ENCODE measurements at regions not wholly inside any gene's neighbourhood (a gene's known extent, or its start where the extent isn't known, plus 50 kb on each side); places are given as distances from the start of the nearest gene placed in this dataset.
"Not testable (repeated sequence)": the region's sequence is repeated elsewhere in the genome, so short reads cannot be mapped to it uniquely, and the experiment has no call there.

DNA sequence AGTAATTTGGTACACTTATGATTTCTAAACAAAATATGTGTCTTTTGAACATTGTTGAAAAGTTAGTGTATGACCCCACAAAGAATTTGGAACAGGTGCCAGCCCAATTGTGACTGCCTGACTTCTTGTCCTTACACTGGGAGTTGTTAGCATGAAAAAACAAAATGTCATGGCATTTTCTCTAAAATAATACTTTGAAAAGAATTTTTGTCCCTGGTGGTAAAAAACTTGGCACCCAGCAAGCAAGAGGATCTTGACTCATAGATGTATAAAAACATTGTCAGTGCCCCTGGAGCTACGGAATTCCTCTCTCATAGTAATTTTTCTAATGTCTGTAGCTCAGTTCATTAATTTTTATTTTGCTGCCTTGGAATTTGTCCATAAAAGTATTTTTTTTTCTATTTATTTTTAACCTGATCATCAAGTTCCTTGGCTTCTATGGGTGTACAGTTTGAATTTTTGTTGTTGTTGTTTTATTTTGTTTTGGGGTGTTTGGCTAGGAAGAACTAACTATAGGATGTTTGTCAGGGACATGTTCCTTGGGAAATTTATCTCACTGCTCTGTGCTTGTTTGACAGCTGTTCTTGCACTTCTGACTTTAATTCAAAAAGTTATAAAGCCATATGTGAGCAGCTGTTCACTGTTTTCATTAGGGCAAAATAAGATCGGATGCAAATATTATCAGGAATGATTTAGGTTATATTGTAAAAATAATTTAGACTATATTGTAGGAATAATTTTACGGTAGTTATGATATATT lies 95.4 kb upstream of the NUDT6 start:
- no peak for DNase-seq (ENCODE audit: extremely low spot score)
- TF ChIP-seq FOXA1 (IDR thresholded peaks at IDR 0.05) (no peak), NFRKB (IDR thresholded peaks at IDR 0.05) (no peak), L3MBTL2 (conservative IDR thresholded peaks at IDR 0.05) (no peak), SUZ12 (IDR thresholded peaks at IDR 0.05) (no peak), ARNT (IDR thresholded peaks at IDR 0.05) (no peak), ELF4 (IDR thresholded peaks at IDR 0.05) (no peak), PKNOX1 (IDR thresholded peaks at IDR 0.05) (no peak), ZNF384 (IDR thresholded peaks at IDR 0.05) (no peak), SP1 (IDR thresholded peaks at IDR 0.05) (no peak), CTBP1 (IDR thresholded peaks at IDR 0.05; ENCODE audit: borderline replicate concordance) (no peak), HDGF (IDR thresholded peaks at IDR 0.05; ENCODE audit: borderline replicate concordance) (no peak), BHLHE40 (IDR thresholded peaks at IDR 0.05; ENCODE audit: borderline replicate concordance) (no peak), TARDBP (IDR thresholded peaks at IDR 0.05) (no peak), FOXM1 (IDR thresholded peaks at IDR 0.05; ENCODE audit: borderline replicate concordance) (no peak)

GRCh38 chr4:123018396-123018775 lies 96.0 kb upstream of the NUDT6 start:
- DNase-seq (ENCODE audit: extremely low spot score) = no peak
- ChIA-PET CTCF (interaction anchor here (0.7 kb wide), 1 partner anchor 55 kb away, joined by 9 read pairs; no protein-coding TSS in a partner anchor), POLR2A (no interaction called here)
- no peak for TF ChIP-seq NFRKB (IDR thresholded peaks at IDR 0.05)
- no peak for TF ChIP-seq FOXA1 (IDR thresholded peaks at IDR 0.05)
- TF ChIP-seq L3MBTL2 (conservative IDR thresholded peaks at IDR 0.05) = no peak
- no peak for TF ChIP-seq FOXM1 (IDR thresholded peaks at IDR 0.05; ENCODE audit: borderline replicate concordance)
- TF ChIP-seq FOXK2 (IDR thresholded peaks at IDR 0.05) = no peak
- no peak for TF ChIP-seq ZNF384 (IDR thresholded peaks at IDR 0.05)
- TF ChIP-seq TARDBP (IDR thresholded peaks at IDR 0.05) = no peak
- no peak for TF ChIP-seq SUZ12 (IDR thresholded peaks at IDR 0.05)

More for the DNA sequence above, 95.4 kb upstream of the NUDT6 start:
- ChIA-PET CTCF (interaction anchor here (0.7 kb wide), 1 partner anchor 55 kb away, joined by 9 read pairs; no protein-coding TSS in a partner anchor), POLR2A (interaction anchor here (0.7 kb wide), 1 partner anchor 361 kb away, joined by 3 read pairs; no protein-coding TSS in a partner anchor)

GRCh38 chr4:123020285-123020684 lies 97.9 kb upstream of the NUDT6 start:
- TF ChIP-seq HDGF (IDR thresholded peaks at IDR 0.05; ENCODE audit: borderline replicate concordance) (no peak), SUZ12 (IDR thresholded peaks at IDR 0.05) (no peak)
- no peak for DNase-seq (ENCODE audit: extremely low spot score)
- CTCF ChIA-PET = no interaction called here
- POLR2A ChIA-PET = no interaction called here

GRCh38 chr4:123023647-123024046 lies 101.2 kb upstream of the NUDT6 start:
- DNase-seq (ENCODE audit: extremely low spot score) = no peak
- POLR2A ChIA-PET = no interaction called here
- CTCF ChIA-PET = no interaction called here
- no peak for TF ChIP-seq FOXM1 (IDR thresholded peaks at IDR 0.05; ENCODE audit: borderline replicate concordance)
- no peak for TF ChIP-seq BHLHE40 (IDR thresholded peaks at IDR 0.05; ENCODE audit: borderline replicate concordance)
- no peak for TF ChIP-seq FOXA1 (IDR thresholded peaks at IDR 0.05)
- TF ChIP-seq ARNT (IDR thresholded peaks at IDR 0.05) = no peak
- no peak for TF ChIP-seq NFRKB (IDR thresholded peaks at IDR 0.05)
- TF ChIP-seq SUZ12 (IDR thresholded peaks at IDR 0.05) = no peak
- no peak for TF ChIP-seq FOXK2 (IDR thresholded peaks at IDR 0.05)
- no peak for TF ChIP-seq ZNF384 (IDR thresholded peaks at IDR 0.05)
- TF ChIP-seq TARDBP (IDR thresholded peaks at IDR 0.05) = no peak
- no peak for TF ChIP-seq ELF4 (IDR thresholded peaks at IDR 0.05)
- TF ChIP-seq LEF1 (IDR thresholded peaks at IDR 0.05; ENCODE audit: borderline replicate concordance) = no peak
- no peak for TF ChIP-seq CTBP1 (IDR thresholded peaks at IDR 0.05; ENCODE audit: borderline replicate concordance)
- TF ChIP-seq SP1 (IDR thresholded peaks at IDR 0.05) = no peak
- no peak for TF ChIP-seq HDGF (IDR thresholded peaks at IDR 0.05; ENCODE audit: borderline replicate concordance)
- TF ChIP-seq L3MBTL2 (conservative IDR thresholded peaks at IDR 0.05) = no peak
- TF ChIP-seq PKNOX1 (IDR thresholded peaks at IDR 0.05) = no peak

DNA sequence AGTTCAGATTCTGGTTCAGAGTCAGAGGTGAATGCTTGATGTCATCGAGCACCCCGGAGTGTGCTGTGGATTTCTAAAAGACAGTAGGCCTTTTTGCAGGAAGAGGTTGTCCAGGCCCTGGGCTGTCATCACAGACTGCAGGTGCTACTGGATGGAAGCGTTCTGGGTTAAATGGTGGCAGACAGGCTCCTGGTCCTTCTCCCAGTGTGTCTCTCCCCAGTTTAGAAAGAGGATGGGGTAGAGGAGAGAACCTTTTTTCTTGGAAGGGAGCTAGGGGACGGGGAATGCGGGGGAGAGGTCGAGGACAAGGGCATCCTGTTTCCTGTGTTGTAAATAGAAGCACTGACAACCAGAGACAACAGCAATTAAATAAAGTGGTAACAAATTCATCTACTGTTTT lies 102.3 kb upstream of the NUDT6 start:
- TF ChIP-seq ARNT (IDR thresholded peaks at IDR 0.05) = no peak
- TF ChIP-seq FOXM1 (IDR thresholded peaks at IDR 0.05; ENCODE audit: borderline replicate concordance) = no peak
- TF ChIP-seq L3MBTL2 (conservative IDR thresholded peaks at IDR 0.05) = no peak
- TF ChIP-seq FOXK2 (IDR thresholded peaks at IDR 0.05) = no peak
- TF ChIP-seq PKNOX1 (IDR thresholded peaks at IDR 0.05) = no peak
- TF ChIP-seq ELF4 (IDR thresholded peaks at IDR 0.05) = no peak
- TF ChIP-seq BHLHE40 (IDR thresholded peaks at IDR 0.05; ENCODE audit: borderline replicate concordance) = no peak
- TF ChIP-seq LEF1 (IDR thresholded peaks at IDR 0.05; ENCODE audit: borderline replicate concordance) = no peak
- no peak for TF ChIP-seq CTBP1 (IDR thresholded peaks at IDR 0.05; ENCODE audit: borderline replicate concordance)
- no peak for TF ChIP-seq SUZ12 (IDR thresholded peaks at IDR 0.05)
- POLR2A ChIA-PET = no interaction called here
- CTCF ChIA-PET = no interaction called here
- no peak for DNase-seq (ENCODE audit: extremely low spot score)

- ChIA-PET POLR2A (no interaction called here), CTCF (no interaction called here)
- no peak for TF ChIP-seq FOXK2 (IDR thresholded peaks at IDR 0.05)
- no peak for TF ChIP-seq SP1 (IDR thresholded peaks at IDR 0.05)
- TF ChIP-seq L3MBTL2 (conservative IDR thresholded peaks at IDR 0.05) = no peak
- no peak for TF ChIP-seq ARNT (IDR thresholded peaks at IDR 0.05)
- TF ChIP-seq BHLHE40 (IDR thresholded peaks at IDR 0.05; ENCODE audit: borderline replicate concordance) = no peak
- no peak for TF ChIP-seq NFRKB (IDR thresholded peaks at IDR 0.05)
- TF ChIP-seq CTBP1 (IDR thresholded peaks at IDR 0.05; ENCODE audit: borderline replicate concordance) = no peak
- TF ChIP-seq HDGF (IDR thresholded peaks at IDR 0.05; ENCODE audit: borderline replicate concordance) = no peak
- no peak for TF ChIP-seq FOXM1 (IDR thresholded peaks at IDR 0.05; ENCODE audit: borderline replicate concordance)
- no peak for TF ChIP-seq TARDBP (IDR thresholded peaks at IDR 0.05)
- TF ChIP-seq ELF4 (IDR thresholded peaks at IDR 0.05) = no peak
- no peak for TF ChIP-seq PKNOX1 (IDR thresholded peaks at IDR 0.05)
- TF ChIP-seq ZNF384 (IDR thresholded peaks at IDR 0.05) = no peak
- no peak for TF ChIP-seq LEF1 (IDR thresholded peaks at IDR 0.05; ENCODE audit: borderline replicate concordance)
- TF ChIP-seq FOXA1 (IDR thresholded peaks at IDR 0.05) = no peak
- TF ChIP-seq SUZ12 (IDR thresholded peaks at IDR 0.05) = no peak
- no peak for DNase-seq (ENCODE audit: extremely low spot score)
Measured at GRCh38 chr4:123025398-123025797, 103.0 kb upstream of the NUDT6 start.

- POLR2A ChIA-PET; CTCF ChIA-PET; DNase-seq (ENCODE audit: extremely low spot score): not testable (repeated sequence)
Measured at GRCh38 chr4:123026015-123026414, 103.6 kb upstream of the NUDT6 start.

Data from HEK293T (cell line).